ENCODE measurements at regions not wholly inside any gene's neighbourhood (a gene's known extent, or its start where the extent isn't known, plus 50 kb on each side); places are given as distances from the start of the nearest gene placed in this dataset.
"Not testable (repeated sequence)": the region's sequence is repeated elsewhere in the genome, so short reads cannot be mapped to it uniquely, and the experiment has no call there.

- DNase-seq; intact Hi-C loops (cut with DNase I): not testable (repeated sequence)
These were observed 562.9 kb downstream of the RIT2 start for GRCh38 chr18:42552559-42552958.

- intact Hi-C loops (cut with DNase I), result no loop called here
- DNase-seq, result no peak
These were observed 556.3 kb downstream of the RIT2 start for GRCh38 chr18:42559069-42559690.

GRCh38 chr18:42561521-42561920 lies 554.0 kb downstream of the RIT2 start:
- DNase-seq, result no peak
- intact Hi-C loops (cut with DNase I), result no loop called here

GRCh38 chr18:42563995-42564394 lies 551.5 kb downstream of the RIT2 start:
- intact Hi-C loops (cut with DNase I), result no loop called here
- DNase-seq, result no peak

GRCh38 chr18:42564761-42565160 lies 550.7 kb downstream of the RIT2 start:
- intact Hi-C loops (cut with DNase I), result no loop called here
- peak in 24 of 42 donors; percentile 6 to 67 (median 18) for DNase-seq

GRCh38 chr18:42568773-42569172 lies 546.7 kb downstream of the RIT2 start:
- intact Hi-C loops (cut with DNase I), result no loop called here
- no peak for DNase-seq

- intact Hi-C loops (cut with DNase I), result no loop called here
- peak in 1 of 42 donors; percentile 42 for DNase-seq
These were observed 540.6 kb downstream of the RIT2 start for GRCh38 chr18:42574871-42575270.

GRCh38 chr18:42576124-42576523 lies 539.4 kb downstream of the RIT2 start:
- intact Hi-C loops (cut with DNase I), result no loop called here

GRCh38 chr18:42578792-42579191 lies 536.7 kb downstream of the RIT2 start:
- no peak for DNase-seq
- intact Hi-C loops (cut with DNase I), result no loop called here

More at GRCh38 chr18:42576124-42576523, 539.4 kb downstream of the RIT2 start:
- no peak for DNase-seq

GRCh38 chr18:42582266-42582665 lies 533.2 kb downstream of the RIT2 start:
- intact Hi-C loops (cut with DNase I), result no loop called here
- DNase-seq, result no peak

- DNase-seq, result no peak
- intact Hi-C loops (cut with DNase I), result no loop called here
These were observed 532.2 kb downstream of the RIT2 start for GRCh38 chr18:42583283-42583731.

GRCh38 chr18:42586601-42587000 lies 528.9 kb downstream of the RIT2 start:
- intact Hi-C loops (cut with DNase I), result no loop called here
- no peak for DNase-seq

GRCh38 chr18:42588786-42589185 lies 526.7 kb downstream of the RIT2 start:
- intact Hi-C loops (cut with DNase I), result no loop called here
- DNase-seq, result no peak

GRCh38 chr18:42604820-42605219 lies 510.7 kb downstream of the RIT2 start:
- intact Hi-C loops (cut with DNase I), result no loop called here
- no peak for DNase-seq

GRCh38 chr18:42606886-42607495 lies 508.5 kb downstream of the RIT2 start:
- DNase-seq, result no peak

GRCh38 chr18:42611134-42611533 lies 504.4 kb downstream of the RIT2 start:
- intact Hi-C loops (cut with DNase I), result no loop called here
- DNase-seq, result no peak

More at GRCh38 chr18:42606886-42607495, 508.5 kb downstream of the RIT2 start:
- intact Hi-C loops (cut with DNase I), result no loop called here

GRCh38 chr18:42614619-42615293 lies 500.7 kb downstream of the RIT2 start:
- peak in 38 of 42 donors; percentile 7 to 86 (median 58) for DNase-seq
- intact Hi-C loops (cut with DNase I), result no loop called here

- intact Hi-C loops (cut with DNase I), result no loop called here
- no peak for DNase-seq
These were observed 498.3 kb downstream of the RIT2 start for GRCh38 chr18:42617221-42617620.

GRCh38 chr18:42619771-42620170 lies 495.7 kb downstream of the RIT2 start:
- intact Hi-C loops (cut with DNase I), result no loop called here
- no peak for DNase-seq

- intact Hi-C loops (cut with DNase I), result no loop called here
- no peak for DNase-seq
These were observed 494.8 kb downstream of the RIT2 start for GRCh38 chr18:42620657-42621056.

Data from head of caudate nucleus (tissue), 42 donors.